ENCODE measurements at regions not wholly inside any gene's neighbourhood (a gene's known extent, or its start where the extent isn't known, plus 50 kb on each side); places are given as distances from the start of the nearest gene placed in this dataset.

- TF ChIP-seq CTCFL (IDR thresholded peaks at IDR 0.05; ENCODE audit: borderline replicate concordance, insufficient read depth, low read depth, low read length, poor library complexity, severe bottlenecking) (no peak), ZNF518B (CRISPR knock-in tag; IDR thresholded peaks at IDR 0.05) (no peak), TFAM (CRISPR knock-in tag; conservative IDR thresholded peaks at IDR 0.05) (no peak), FOXO4 (CRISPR knock-in tag; IDR thresholded peaks at IDR 0.05) (no peak), RBM34 (IDR thresholded peaks at IDR 0.05; ENCODE audit: borderline replicate concordance, insufficient read depth, low read length) (no peak), STAG1 (CRISPR knock-in tag; IDR thresholded peaks at IDR 0.05; ENCODE audit: borderline replicate concordance) (no peak), XRCC3 (IDR thresholded peaks at IDR 0.05) (no peak)
Observed at GRCh38 chr2:239600001-239600593, 199.3 kb upstream of the HDAC4 start (continued).
